HG03457 (cell line): ENCODE measurements at regions not wholly inside any gene's neighbourhood (a gene's known extent, or its start where the extent isn't known, plus 50 kb on each side); places are given as distances from the start of the nearest gene placed in this dataset.

ENCODE experiments used
- ATAC-seq: cut with Tn5 transposase; IDR thresholded peaks from one replicate; pipeline ENCODE4 v1.9.1; 2021; ENCODE audit warnings: moderate number of reproducible peaks; ENCODE audit not compliant: unreplicated experiment

GRCh38 chr10:91035650-91036292 is 114.9 kb upstream of the ANKRD1 start:
- no peak for ATAC-seq

GRCh38 chr10:91036807-91037411 is 116.0 kb upstream of the ANKRD1 start:
- ATAC-seq, result no peak

- no peak for ATAC-seq
These were observed 118.1 kb upstream of the ANKRD1 start for GRCh38 chr10:91038971-91039370.

- ATAC-seq, result no peak
These were observed 119.5 kb upstream of the ANKRD1 start for GRCh38 chr10:91040343-91040742.

GRCh38 chr10:91042069-91042468 is 121.2 kb upstream of the ANKRD1 start:
- ATAC-seq, result no peak

GRCh38 chr10:91043173-91043910 is 122.5 kb upstream of the ANKRD1 start:
- no peak for ATAC-seq

GRCh38 chr10:91046869-91047268 is 126.0 kb upstream of the ANKRD1 start:
- ATAC-seq, result no peak

- no peak for ATAC-seq
These were observed 127.5 kb upstream of the ANKRD1 start for GRCh38 chr10:91048380-91048779.

- ATAC-seq, result no peak
These were observed 128.6 kb upstream of the ANKRD1 start for GRCh38 chr10:91049296-91049987.

- no peak for ATAC-seq
These were observed 129.1 kb upstream of the ANKRD1 start for GRCh38 chr10:91049988-91050360.

- no peak for ATAC-seq
These were observed 129.6 kb upstream of the ANKRD1 start for GRCh38 chr10:91050371-91051034.

GRCh38 chr10:91051829-91052228 is 130.9 kb upstream of the ANKRD1 start:
- ATAC-seq, result no peak

GRCh38 chr10:91054325-91054724 is 133.4 kb upstream of the ANKRD1 start:
- no peak for ATAC-seq

GRCh38 chr10:91061187-91061586 is 140.3 kb upstream of the ANKRD1 start:
- no peak for ATAC-seq

GRCh38 chr10:91061608-91062007 is 140.7 kb upstream of the ANKRD1 start:
- no peak for ATAC-seq

GRCh38 chr10:91062091-91062490 is 141.2 kb upstream of the ANKRD1 start:
- no peak for ATAC-seq

GRCh38 chr10:91071786-91072185 is 148.7 kb upstream of the PCGF5 start:
- no peak for ATAC-seq

- no peak for ATAC-seq
These were observed 147.0 kb upstream of the PCGF5 start for GRCh38 chr10:91073286-91073979.

- ATAC-seq, result no peak
These were observed 143.4 kb upstream of the PCGF5 start for GRCh38 chr10:91076991-91077548.

- ATAC-seq, result no peak
These were observed 142.9 kb upstream of the PCGF5 start for GRCh38 chr10:91077549-91078071.
